Smooth muscle cell (in vitro differentiated cells): ENCODE measurements at regions not wholly inside any gene's neighbourhood (a gene's known extent, or its start where the extent isn't known, plus 50 kb on each side); places are given as distances from the start of the nearest gene placed in this dataset.

Source experiments
- DNase-seq: peaks from one replicate; lab custom pipeline; 2025; ENCODE audit not compliant: unreplicated experiment; lab: John Stamatoyannopoulos, UW
- H2AFZ ChIP-seq: fragments of 200-600 bp; sonication (generic); 2 replicates; pipeline ENCODE4 v1.6.0; 2016; ENCODE audit warnings: antibody characterized with exemption, low read depth, mild to moderate bottlenecking
- H3F3A ChIP-seq: fragments of 200-600 bp; sonication (generic); 2 replicates; pipeline ENCODE4 v1.6.0; 2017; ENCODE audit warnings: antibody characterized with exemption, low read depth
- H3K27ac ChIP-seq: fragments of 200-600 bp; sonication (generic); 2 replicates; pipeline ENCODE4 v1.5.1; 2016; ENCODE audit warnings: low read depth, mild to moderate bottlenecking
- H3K27me3 ChIP-seq: fragments of 200-600 bp; sonication (generic); 2 replicates; pipeline ENCODE4 v1.6.1; 2016; ENCODE audit warnings: low read depth, mild to moderate bottlenecking
- H3K36me3 ChIP-seq: fragments of 200-600 bp; sonication (generic); 2 replicates; pipeline ENCODE4 v1.5.1; 2016; ENCODE audit warnings: low read depth
- H3K4me1 ChIP-seq: fragments of 200-600 bp; sonication (generic); 2 replicates; pipeline ENCODE4 v1.5.1; 2016; ENCODE audit warnings: low read depth
- H3K4me2 ChIP-seq: fragments of 200-600 bp; sonication (generic); 2 replicates; pipeline ENCODE4 v1.6.0; 2016; ENCODE audit warnings: mild to moderate bottlenecking
- H3K4me3 ChIP-seq: fragments of 200-600 bp; sonication (generic); 2 replicates; pipeline ENCODE4 v1.5.1; 2016; ENCODE audit warnings: mild to moderate bottlenecking
- H3K79me2 ChIP-seq: fragments of 200-600 bp; sonication (generic); 2 replicates; pipeline ENCODE4 v1.6.0; 2016; ENCODE audit warnings: low read depth, mild to moderate bottlenecking
- H3K9ac ChIP-seq: fragments of 200-600 bp; sonication (generic); 2 replicates; pipeline ENCODE4 v1.6.0; 2016; ENCODE audit warnings: low read depth
- H3K9me3 ChIP-seq: fragments of 200-600 bp; sonication (generic); replicated peaks from 2 replicates; pipeline ENCODE4 v1.5.1; 2016; ENCODE audit warnings: low read depth
- H4K20me1 ChIP-seq: fragments of 200-600 bp; sonication (generic); 2 replicates; pipeline ENCODE4 v1.6.0; 2016; ENCODE audit warnings: low read depth
- CTCF ChIP-seq: fragments of 200-600 bp; sonication (generic); IDR thresholded peaks from 2 replicates; pipeline ENCODE4 v1.5.1; 2017; ENCODE audit warnings: borderline replicate concordance, mild to moderate bottlenecking, antibody characterized with exemption; ENCODE audit not compliant: insufficient read depth, poor library complexity, severe bottlenecking
- WGBS: methylation state at CpG from one replicate; pipeline ENCODE4 v1.1.7; 2016; ENCODE audit warnings: low lambda C conversion rate; 5-methylcytosine and 5-hydroxymethylcytosine counted together

GRCh38 chr3:99413504-99413903 lies 224.9 kb upstream of the COL8A1 start:
- H3K4me2 ChIP-seq: peak overlapping the region; percentile 69
- no peak for TF ChIP-seq CTCF
- no peaks in the 10 kb centered on the region for H3K36me3 ChIP-seq
- no peak for DNase-seq
- H2AFZ ChIP-seq: peak overlapping the region; percentile 25
- peaks cover 5% of the 10 kb centered on the region for H3F3A ChIP-seq
- WGBS: 5% methylated on average over 1 of the region's 1 CpG
- H3K27me3 ChIP-seq: no peaks in the 10 kb centered on the region
- peak overlapping the region; percentile 70 for H3K27ac ChIP-seq
- no peaks in the 10 kb centered on the region for H4K20me1 ChIP-seq
- H3K79me2 ChIP-seq: no peaks in the 10 kb centered on the region
- no peaks in the 10 kb centered on the region for H3K9me3 ChIP-seq
- peaks cover 16% of the 10 kb centered on the region for H3K4me1 ChIP-seq
- H3K4me3 ChIP-seq: no peak overlapping the region
- H3K9ac ChIP-seq: no peak overlapping the region

GRCh38 chr3:99410789-99411311 lies 227.5 kb upstream of the COL8A1 start:
- Histone ChIP-seq H3K4me3 (no peak overlapping the region), H3K36me3 (no peaks in the 10 kb centered on the region), H3K4me2 (peak overlapping the region; percentile 52), H3K9ac (no peak overlapping the region), H3K27ac (peak overlapping the region; percentile 16), H3K9me3 (no peaks in the 10 kb centered on the region), H4K20me1 (no peaks in the 10 kb centered on the region), H2AFZ (peak overlapping the region; percentile 73), H3K79me2 (no peaks in the 10 kb centered on the region), H3K27me3 (no peaks in the 10 kb centered on the region), H3K4me1 (peaks cover 16% of the 10 kb centered on the region), H3F3A (peaks cover 5% of the 10 kb centered on the region)
- DNase-seq: no peak
- TF ChIP-seq CTCF: no peak
- 57% methylated on average over 7 of the region's 7 CpGs for WGBS

- H3K4me1 ChIP-seq: peaks cover 16% of the 10 kb centered on the region
- H3K9me3 ChIP-seq: no peaks in the 10 kb centered on the region
- H3K4me3 ChIP-seq: no peak overlapping the region
- no peak for DNase-seq
- peaks cover 5% of the 10 kb centered on the region for H3F3A ChIP-seq
- H2AFZ ChIP-seq: peak overlapping the region; percentile 73
- TF ChIP-seq CTCF: no peak
- H3K9ac ChIP-seq: no peak overlapping the region
- no peak overlapping the region for H3K4me2 ChIP-seq
- no peaks in the 10 kb centered on the region for H3K27me3 ChIP-seq
- H3K27ac ChIP-seq: peak overlapping the region; percentile 16
- no peaks in the 10 kb centered on the region for H3K79me2 ChIP-seq
- no peaks in the 10 kb centered on the region for H3K36me3 ChIP-seq
- WGBS: 94% methylated on average over 1 of the region's 1 CpG
- H4K20me1 ChIP-seq: no peaks in the 10 kb centered on the region
Observed at GRCh38 chr3:99409961-99410360, 228.4 kb upstream of the COL8A1 start.

- TF ChIP-seq CTCF: no peak
- H4K20me1 ChIP-seq: no peaks in the 10 kb centered on the region
- H3K4me3 ChIP-seq: no peak overlapping the region
- H3K9me3 ChIP-seq: no peaks in the 10 kb centered on the region
- H3K27ac ChIP-seq: no peak overlapping the region
- no peak for DNase-seq
- no peak overlapping the region for H3K4me2 ChIP-seq
- H3K4me1 ChIP-seq: peaks cover 8% of the 10 kb centered on the region
- peak overlapping the region; percentile 56 for H2AFZ ChIP-seq
- H3F3A ChIP-seq: no peaks in the 10 kb centered on the region
- no peak overlapping the region for H3K9ac ChIP-seq
- H3K27me3 ChIP-seq: no peaks in the 10 kb centered on the region
- WGBS: 76% methylated on average over 4 of the region's 4 CpGs
- H3K36me3 ChIP-seq: no peaks in the 10 kb centered on the region
- no peaks in the 10 kb centered on the region for H3K79me2 ChIP-seq
Observed at GRCh38 chr3:99407257-99407656, 231.1 kb upstream of the COL8A1 start.
